Activated CD4-positive, alpha-beta T cell treated with anti-CD3 and anti-CD28 coated beads, Interleukin-2, amount 50 U/mL, for 24 hours (primary cell): ENCODE measurements at regions not wholly inside any gene's neighbourhood (a gene's known extent, or its start where the extent isn't known, plus 50 kb on each side); places are given as distances from the start of the nearest gene placed in this dataset.
"Not testable (repeated sequence)": the region's sequence is repeated elsewhere in the genome, so short reads cannot be mapped to it uniquely, and the experiment has no call there.

Source experiments
- DNase-seq, 2 donors: peaks; one replicate each; pipeline ENCODE4 v3.0.0-alpha.2; 2020; ENCODE audit warnings: low read depth in 1 of 2, low spot score in 1 of 2

- DNase-seq: no peak
These were observed 537.9 kb upstream of the NR5A2 start for GRCh38 chr1:199489594-199489993.

DNA sequence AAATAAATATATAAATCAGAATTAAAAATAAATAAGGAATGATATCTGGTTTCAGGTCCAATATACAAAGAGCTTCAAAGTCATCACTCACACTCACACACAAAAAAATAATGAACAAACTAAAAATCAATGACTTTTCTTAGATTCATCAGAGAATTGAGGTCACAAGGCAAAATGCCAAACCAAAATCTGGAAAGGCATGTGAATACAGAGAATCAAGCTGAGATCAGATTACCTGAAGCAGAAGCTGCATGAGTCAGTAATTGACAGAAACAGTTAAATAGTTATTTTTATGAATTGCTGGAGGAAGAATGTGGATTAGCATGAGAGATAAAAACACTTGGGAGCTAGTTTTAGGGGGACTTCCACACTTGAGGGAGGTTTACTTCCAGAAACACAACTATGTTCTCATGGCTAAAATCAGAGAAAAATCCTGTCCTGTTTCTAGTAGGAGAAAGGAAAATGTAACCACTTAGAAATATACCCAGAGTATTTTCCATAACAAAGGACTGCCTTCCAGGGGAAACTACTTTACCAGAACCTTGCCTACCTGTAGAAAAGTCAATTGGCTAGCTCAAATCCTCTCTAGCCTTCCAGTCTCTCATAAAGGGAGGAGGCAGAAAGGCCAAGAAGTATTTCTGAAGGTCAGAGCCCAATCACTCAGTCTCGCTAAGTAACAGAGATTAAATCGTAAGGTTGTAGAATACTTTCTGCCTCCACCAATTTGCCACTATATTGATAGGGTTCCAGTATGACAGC is 536.6 kb upstream of the NR5A2 start:
- DNase-seq: no peak

GRCh38 chr1:199495432-199495831 is 532.1 kb upstream of the NR5A2 start:
- DNase-seq: no peak

- not testable (repeated sequence) for DNase-seq
These were observed 528.7 kb upstream of the NR5A2 start for GRCh38 chr1:199498802-199499201.

DNA sequence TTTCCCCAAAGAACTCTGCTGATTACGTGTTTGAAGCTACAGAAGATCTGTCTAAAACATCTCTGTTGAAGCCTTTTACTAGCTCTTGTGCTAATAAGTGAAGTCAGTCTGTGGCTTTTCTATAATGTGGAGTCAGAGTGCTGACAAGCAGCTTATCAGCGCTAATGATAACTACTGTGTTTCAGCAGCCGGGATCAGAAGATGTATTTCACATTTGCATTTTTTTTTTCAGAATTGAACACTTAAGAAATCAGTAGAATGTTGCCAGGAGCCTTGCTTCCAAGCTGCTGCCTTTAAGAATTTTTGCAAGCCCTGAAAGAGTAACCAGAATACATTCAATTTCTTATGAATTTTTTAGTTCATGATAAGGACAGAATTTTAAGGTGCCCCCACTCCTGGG is 519.4 kb upstream of the NR5A2 start:
- no peak for DNase-seq

DNA sequence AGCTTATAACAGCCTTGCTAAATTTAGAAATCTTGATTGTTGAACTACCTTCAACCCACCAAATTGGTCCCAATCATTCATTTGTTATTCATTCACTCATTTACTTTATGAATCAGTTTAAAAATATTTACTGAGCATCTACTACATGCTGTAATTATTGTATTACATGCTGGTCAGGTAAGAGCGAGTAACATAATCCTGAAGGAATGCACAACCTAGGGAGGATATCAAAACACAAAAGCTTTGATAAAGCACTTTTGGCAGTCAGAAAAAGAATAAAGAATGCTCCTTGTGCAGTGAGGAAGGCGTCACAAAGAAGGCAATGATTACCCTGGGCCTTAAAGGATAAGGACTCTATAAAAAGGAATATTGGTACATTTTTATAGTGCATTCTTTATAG is 518.9 kb upstream of the NR5A2 start:
- DNase-seq: no peak

DNA sequence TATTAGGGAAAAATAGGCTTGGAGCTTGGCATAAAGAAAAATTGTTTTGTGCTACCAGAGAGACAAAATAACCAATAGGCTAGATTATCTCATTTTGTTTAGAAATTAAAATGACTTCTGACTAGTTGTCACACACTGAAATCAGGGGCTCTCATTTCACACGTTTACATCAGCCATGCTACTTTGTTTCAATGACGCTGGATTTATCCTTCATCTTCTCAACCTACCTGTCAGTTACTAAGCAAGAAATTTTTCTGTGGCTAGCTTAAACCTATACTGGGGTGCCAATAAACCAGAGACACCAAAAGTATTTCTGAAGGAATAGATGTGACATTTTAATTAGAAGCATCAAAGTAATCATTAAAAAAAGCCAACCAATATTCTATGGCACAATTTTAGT is 518.1 kb upstream of the NR5A2 start:
- no peak for DNase-seq

DNA sequence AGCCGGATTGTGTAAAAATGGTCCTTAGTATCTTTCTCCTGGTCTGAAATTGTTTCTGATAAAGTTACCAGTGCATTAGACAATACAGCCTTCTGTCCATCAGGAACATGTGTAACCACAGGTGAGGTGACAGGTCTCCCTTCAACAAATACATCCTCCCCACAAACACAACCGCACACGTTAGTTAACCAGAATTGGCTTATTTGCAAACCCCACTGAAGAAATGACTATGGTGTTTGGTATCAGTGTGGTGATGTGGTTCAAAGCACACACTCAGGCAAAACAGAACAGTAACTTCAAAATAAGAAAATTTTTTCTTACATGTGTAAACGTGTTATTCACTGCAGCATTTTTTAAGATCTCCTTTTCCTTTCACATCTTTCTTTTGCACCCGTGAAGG is 517.2 kb upstream of the NR5A2 start:
- DNase-seq: no peak

DNA sequence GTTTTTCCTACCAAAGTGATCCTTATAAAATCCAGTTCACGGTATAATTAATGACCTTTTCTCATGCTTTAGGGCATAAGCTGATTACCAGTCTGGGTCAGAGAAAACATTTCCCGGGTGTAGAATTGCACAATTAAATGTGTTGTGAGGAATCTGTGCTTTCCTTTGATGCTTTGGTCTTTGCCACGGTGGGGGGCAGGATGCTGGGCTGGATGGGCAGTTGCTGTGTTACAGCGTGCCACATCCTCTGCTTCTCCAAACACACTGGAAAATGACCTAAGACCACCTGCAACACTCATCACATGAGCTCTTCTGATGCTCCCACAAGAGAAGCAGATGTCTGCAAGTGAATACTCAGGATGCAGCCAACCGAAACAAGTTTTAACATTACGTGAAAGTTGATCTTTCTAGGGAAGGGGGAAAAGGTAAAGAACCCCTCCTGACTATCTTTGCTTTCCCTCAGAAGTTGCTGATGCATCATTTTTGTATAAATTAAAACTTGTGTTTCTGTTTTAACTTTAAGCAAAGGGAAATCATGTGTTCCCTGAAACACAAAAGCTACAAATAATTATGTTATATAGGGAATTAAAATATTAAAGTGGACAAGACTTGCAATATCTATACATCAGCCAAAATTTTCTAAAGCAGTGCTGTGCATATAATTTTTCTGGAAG is 515.3 kb upstream of the NR5A2 start:
- no peak for DNase-seq

GRCh38 chr1:199515261-199515660 is 512.2 kb upstream of the NR5A2 start:
- no peak for DNase-seq

- DNase-seq: no peak
These were observed 505.2 kb upstream of the NR5A2 start for GRCh38 chr1:199522338-199522737.

- no peak for DNase-seq
These were observed 504.6 kb upstream of the NR5A2 start for GRCh38 chr1:199522936-199523335.

DNA sequence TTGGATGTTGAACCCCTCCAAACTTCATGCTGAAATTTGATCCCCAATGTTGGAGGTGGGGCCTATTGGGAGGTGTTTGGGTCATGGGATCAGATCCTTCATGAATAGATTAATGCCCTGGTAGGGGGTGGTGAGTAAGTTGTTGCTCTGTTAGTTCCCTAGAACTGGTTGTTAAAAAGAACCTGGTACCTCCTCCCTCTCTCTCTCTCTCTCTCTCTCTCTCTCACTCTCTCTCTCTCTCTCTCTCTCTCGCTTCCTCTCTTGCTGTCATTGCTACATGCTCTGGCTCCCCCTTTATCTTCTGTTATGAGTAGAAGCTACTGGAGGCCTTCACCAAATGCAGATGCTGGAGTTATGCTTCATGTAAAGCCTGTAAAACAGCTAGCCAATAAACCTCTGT is 498.2 kb upstream of the NR5A2 start:
- DNase-seq: no peak

GRCh38 chr1:199533361-199533760 is 494.1 kb upstream of the NR5A2 start:
- not testable (repeated sequence) for DNase-seq

GRCh38 chr1:199545780-199546179 is 481.7 kb upstream of the NR5A2 start:
- no peak for DNase-seq

DNA sequence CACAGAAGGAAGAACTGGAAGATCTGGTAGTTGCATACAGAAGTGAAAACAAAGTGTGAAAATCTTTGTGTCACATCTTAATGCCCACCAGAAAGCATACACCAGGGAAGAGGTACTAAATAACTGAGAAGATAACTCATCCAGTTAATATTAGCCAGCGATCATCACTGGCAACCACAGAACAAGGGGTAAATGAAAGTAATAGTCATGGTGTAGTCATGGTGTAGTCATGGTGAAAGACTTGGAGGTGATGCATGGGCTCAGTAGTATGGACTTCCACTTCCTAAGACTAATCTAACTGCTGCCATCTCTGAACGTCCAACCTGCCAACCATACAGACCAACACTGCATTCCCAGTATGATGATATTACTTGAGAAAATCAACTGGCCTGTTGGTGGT is 481.2 kb upstream of the NR5A2 start:
- no peak for DNase-seq

GRCh38 chr1:199549421-199549820 is 478.1 kb upstream of the NR5A2 start:
- DNase-seq: no peak

- no peak for DNase-seq
These were observed 477.1 kb upstream of the NR5A2 start for GRCh38 chr1:199550199-199551065.

DNA sequence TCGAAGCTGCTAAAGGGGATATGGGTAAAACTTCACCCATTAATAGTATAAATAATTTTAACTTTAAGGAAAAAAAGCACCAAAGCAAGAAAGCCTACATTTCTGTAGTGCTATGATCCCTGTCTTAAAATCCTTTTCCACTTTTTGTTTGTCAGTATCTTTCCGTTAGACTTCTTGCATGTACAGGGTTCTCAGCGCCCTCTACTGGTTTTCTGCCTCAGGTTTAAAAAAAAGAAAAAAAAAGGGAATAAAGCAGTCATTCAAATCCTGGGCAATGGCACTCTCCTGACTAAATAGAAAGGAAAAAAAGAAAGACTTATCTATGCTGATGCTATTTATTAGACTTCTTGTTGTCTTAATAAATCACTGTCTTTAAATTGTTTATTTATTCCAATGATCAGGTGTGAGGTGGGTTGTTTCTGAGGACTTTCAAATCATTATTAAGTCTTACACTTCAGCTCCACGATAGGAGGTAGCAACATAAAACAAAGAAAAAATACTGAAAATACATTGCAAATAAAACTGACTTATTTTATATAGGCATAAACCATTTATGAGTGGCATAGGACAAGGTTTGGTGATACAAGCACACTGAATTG is 475.4 kb upstream of the NR5A2 start:
- DNase-seq: peak in 1 of 2 donors; percentile 21

GRCh38 chr1:199553104-199553503 is 474.4 kb upstream of the NR5A2 start:
- no peak for DNase-seq

DNA sequence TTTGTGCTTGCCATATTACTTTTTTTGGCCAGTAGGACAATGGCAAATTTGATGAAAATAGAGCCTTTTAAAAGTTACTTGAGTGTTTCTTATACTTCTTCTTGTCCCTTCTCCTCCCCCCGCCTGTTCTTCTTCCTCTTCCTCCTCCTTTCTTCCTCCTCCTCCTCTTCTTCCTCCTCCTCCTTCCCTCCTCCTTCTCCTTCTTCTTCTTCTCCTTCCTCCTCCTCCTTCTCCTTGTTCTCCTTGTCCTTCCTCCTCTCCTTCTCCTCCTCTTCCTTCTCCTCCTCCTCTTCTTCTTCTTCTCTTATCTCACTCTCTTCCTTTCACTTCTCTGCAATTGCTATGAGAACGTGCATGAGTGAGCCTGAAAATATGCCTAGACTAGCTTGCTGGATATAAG is 466.2 kb upstream of the NR5A2 start:
- DNase-seq: no peak

- no peak for DNase-seq
These were observed 454.5 kb upstream of the NR5A2 start for GRCh38 chr1:199573047-199573446.
